ENCODE measurements at regions not wholly inside any gene's neighbourhood (a gene's known extent, or its start where the extent isn't known, plus 50 kb on each side); places are given as distances from the start of the nearest gene placed in this dataset. TPM values are rescaled to one million over a fixed set of nuclear protein-coding genes. Genes with fewer than 3 reads are reported as not detected.

- Histone ChIP-seq H3K4me1 (ENCODE audit: insufficient read depth) (peaks cover 36% of the 10 kb centered on the region), H3K9me2 (ENCODE audit: insufficient read depth) (no peaks in the 10 kb centered on the region), H2AFZ (peak overlapping the region; percentile 20; the same call in 1 of the 2 replicates), H3K79me2 (ENCODE audit: insufficient read depth) (no peaks in the 10 kb centered on the region), H3K4me3 (peak overlapping the region; percentile 41), H3F3A (ENCODE audit: insufficient read depth) (peaks cover 20% of the 10 kb centered on the region), H4K20me1 (ENCODE audit: insufficient read depth) (no peaks in the 10 kb centered on the region), H3K4me2 (ENCODE audit: unreplicated experiment) (peak overlapping the region; percentile 66), H3K27me3 (replicated peaks; ENCODE audit: insufficient read depth) (no peaks in the 10 kb centered on the region), H3K36me3 (ENCODE audit: low read depth) (no peaks in the 10 kb centered on the region), H3K27ac (peak overlapping the region; percentile 98), H3K9me3 (ENCODE audit: low read depth) (no peaks in the 10 kb centered on the region), H3K9ac (peak overlapping the region; percentile 88)
- in situ Hi-C loops (cut with MboI) = loop anchor here (10.0 kb wide), 1 partner anchor 145 kb away; no protein-coding TSS in a partner anchor
- WGBS, 2 experiments (ENCODE audit: low coverage in 1 of 2, low lambda C conversion rate in 2 of 2, missing lambda C conversion rate in 2 of 2) = 4% methylated on average over 20 to 21 of the region's 21 CpGs
- peak; percentile 77 for DNase-seq
- no peak for TF ChIP-seq EZH2 (IDR thresholded peaks at IDR 0.05; ENCODE audit: insufficient read depth, poor library complexity, severe bottlenecking)
Observed at GRCh38 chr14:76919431-76920330, 93.5 kb downstream of the LRRC74A start.

Small RNA genes lying in the stretch of these regions (small RNA-seq; reads per million reads assigned to genes)
- not detected for gene RN7SL356P (ENCODE audit: low read depth, low replicate concordance)

All from GM23248 (cell line).